LNCAP (cell line): ENCODE measurements at regions not wholly inside any gene's neighbourhood (a gene's known extent, or its start where the extent isn't known, plus 50 kb on each side); places are given as distances from the start of the nearest gene placed in this dataset.

Source experiments
- TF ChIP-seq, protein P1 (sequence below): fragments of 450-650 bp; IDR thresholded peaks from 2 replicates; pipeline ENCODE4 v1.5.1; 2017; ENCODE audit warnings: mild to moderate bottlenecking

- TF ChIP-seq, protein P1, sequence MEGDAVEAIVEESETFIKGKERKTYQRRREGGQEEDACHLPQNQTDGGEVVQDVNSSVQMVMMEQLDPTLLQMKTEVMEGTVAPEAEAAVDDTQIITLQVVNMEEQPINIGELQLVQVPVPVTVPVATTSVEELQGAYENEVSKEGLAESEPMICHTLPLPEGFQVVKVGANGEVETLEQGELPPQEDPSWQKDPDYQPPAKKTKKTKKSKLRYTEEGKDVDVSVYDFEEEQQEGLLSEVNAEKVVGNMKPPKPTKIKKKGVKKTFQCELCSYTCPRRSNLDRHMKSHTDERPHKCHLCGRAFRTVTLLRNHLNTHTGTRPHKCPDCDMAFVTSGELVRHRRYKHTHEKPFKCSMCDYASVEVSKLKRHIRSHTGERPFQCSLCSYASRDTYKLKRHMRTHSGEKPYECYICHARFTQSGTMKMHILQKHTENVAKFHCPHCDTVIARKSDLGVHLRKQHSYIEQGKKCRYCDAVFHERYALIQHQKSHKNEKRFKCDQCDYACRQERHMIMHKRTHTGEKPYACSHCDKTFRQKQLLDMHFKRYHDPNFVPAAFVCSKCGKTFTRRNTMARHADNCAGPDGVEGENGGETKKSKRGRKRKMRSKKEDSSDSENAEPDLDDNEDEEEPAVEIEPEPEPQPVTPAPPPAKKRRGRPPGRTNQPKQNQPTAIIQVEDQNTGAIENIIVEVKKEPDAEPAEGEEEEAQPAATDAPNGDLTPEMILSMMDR: no peak
These were observed 411.9 kb upstream of the CCDC54 start for GRCh38 chr3:106965307-106965706.

GRCh38 chr3:106969596-106969995 is 407.6 kb upstream of the CCDC54 start:
- TF ChIP-seq, protein P1: no peak

- TF ChIP-seq, protein P1: no peak
These were observed 395.8 kb upstream of the CCDC54 start for GRCh38 chr3:106981392-106981791.

- TF ChIP-seq, protein P1: no peak
These were observed 391.5 kb upstream of the CCDC54 start for GRCh38 chr3:106985721-106986120.

DNA sequence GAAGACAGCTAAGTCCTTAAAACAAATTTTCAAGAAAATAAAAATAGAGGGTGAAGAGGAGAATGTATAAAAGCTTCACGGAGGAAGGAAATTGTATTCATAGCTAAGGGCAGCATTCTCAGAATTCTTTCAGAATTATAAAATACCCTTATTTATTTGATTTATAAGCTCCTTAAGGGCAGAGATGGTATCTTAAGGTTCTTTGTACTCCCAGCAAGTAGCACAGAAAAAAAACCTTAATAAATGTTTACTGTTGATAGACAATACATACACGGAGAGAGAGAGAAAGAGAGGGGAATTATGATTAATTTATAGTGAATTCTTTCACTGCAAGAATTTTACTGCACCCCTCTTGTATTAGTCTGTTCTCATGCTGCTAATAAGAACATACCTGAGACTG is 375.6 kb upstream of the CCDC54 start:
- TF ChIP-seq, protein P1: no peak

GRCh38 chr3:107008213-107008612 is 369.0 kb upstream of the CCDC54 start:
- TF ChIP-seq, protein P1: no peak

- TF ChIP-seq, protein P1: no peak
These were observed 363.6 kb upstream of the CCDC54 start for GRCh38 chr3:107013641-107014040.

DNA sequence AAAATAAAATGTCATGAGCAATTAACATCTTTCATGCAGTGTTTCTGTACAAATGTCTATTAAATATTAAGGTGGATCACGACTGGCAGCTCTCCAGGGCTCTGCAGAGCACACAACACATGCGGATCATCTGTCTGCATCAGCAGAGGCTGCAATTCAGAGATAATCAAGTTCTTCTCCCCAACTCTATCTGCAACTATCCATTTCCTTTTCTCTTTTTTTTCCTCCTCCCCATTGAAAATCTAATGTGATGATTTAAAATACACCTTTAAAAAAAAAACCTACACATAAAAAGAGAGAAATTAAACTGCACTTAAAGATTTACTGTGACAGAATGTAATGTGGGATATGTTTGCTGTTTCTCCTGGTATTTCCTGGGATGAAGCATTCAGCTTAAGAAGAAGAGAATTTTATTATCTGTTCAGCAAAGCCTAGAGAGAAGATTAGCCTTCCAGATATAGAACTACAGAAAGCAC is 352.6 kb upstream of the CCDC54 start:
- TF ChIP-seq, protein P1: no peak
